Gastroesophageal sphincter (tissue), 3 donors: ENCODE measurements at regions not wholly inside any gene's neighbourhood (a gene's known extent, or its start where the extent isn't known, plus 50 kb on each side); places are given as distances from the start of the nearest gene placed in this dataset.

Experiments used
- CTCF ChIP-seq, 4 experiments: fragments of 200-600 bp in 2 of 4; fragments of 450-650 bp in 2 of 4; sonication (generic) in 1 of 4; IDR thresholded peaks; one replicate each; pipeline ENCODE4 v1.5.1; 2017 to 2019; ENCODE audit warnings: antibody characterized with exemption in 4 of 4, mild to moderate bottlenecking in 2 of 4, moderate library complexity in 2 of 4
- EP300 ChIP-seq: sonication (generic); formaldehyde crosslinking; IDR thresholded peaks from one replicate; pipeline ENCODE4 v1.6.1; 2017; ENCODE audit warnings: antibody characterized with exemption, mild to moderate bottlenecking
- POLR2A ChIP-seq, 2 donors: fragments of 450-650 bp; IDR thresholded peaks; one replicate each; pipeline ENCODE4 v1.6.1; 2017; ENCODE audit warnings: antibody characterized with exemption in 2 of 2, mild to moderate bottlenecking in 2 of 2, moderate library complexity in 1 of 2
- POLR2AphosphoS5 ChIP-seq: sonication (generic); formaldehyde crosslinking; IDR thresholded peaks from one replicate; pipeline ENCODE4 v1.6.1; 2017; ENCODE audit warnings: antibody characterized with exemption

DNA sequence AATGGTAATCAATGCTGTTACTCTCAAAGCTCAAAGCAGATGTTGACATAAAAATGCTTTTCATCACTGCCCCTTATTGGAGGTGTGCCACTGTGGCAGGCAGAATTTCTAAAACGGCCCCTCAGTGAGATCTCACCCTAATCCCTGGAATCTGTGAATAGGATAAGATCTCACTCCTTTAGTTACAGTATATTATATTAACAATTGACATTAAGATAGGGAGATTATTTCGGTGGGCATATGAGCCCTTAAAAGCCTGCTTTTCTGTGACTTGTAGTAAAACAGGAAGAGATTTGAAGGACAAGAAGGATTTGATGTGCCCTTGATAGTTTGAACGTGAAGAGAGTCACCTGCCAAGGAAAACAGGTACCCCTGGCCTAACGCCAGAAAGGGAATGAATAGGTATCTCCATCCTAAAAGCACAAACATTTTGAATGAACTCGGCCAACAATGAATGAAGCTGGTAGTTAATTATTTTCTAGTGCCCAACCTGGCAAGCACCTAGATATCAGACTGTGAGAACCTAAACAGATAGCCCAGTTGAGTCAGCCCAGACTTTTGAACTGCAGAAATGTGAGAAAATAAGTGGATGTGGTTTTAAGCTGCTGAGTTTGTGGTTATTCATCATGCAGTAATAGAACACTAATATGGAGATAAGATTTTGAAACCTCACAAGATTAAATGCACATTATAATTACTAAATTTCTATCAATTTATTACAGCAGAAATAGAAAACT is 881.6 kb downstream of the PCDH18 start:
- TF ChIP-seq CTCF (IDR thresholded peaks at IDR 0.05), result no peak
- TF ChIP-seq POLR2A (IDR thresholded peaks at IDR 0.05), result no peak
- TF ChIP-seq POLR2AphosphoS5, result no peak
- no peak for TF ChIP-seq EP300
